T-helper 2 cell treated with Interferon-gamma antibody and Interleukin-4, amounts not matched to agents 100 ng/mL and 5 ng/mL, for 36 hours (primary cell): ENCODE measurements at regions not wholly inside any gene's neighbourhood (a gene's known extent, or its start where the extent isn't known, plus 50 kb on each side); places are given as distances from the start of the nearest gene placed in this dataset.

Source experiments
- intact Hi-C: fragments of 100-400 bp; cut with micrococcal nuclease; formaldehyde crosslinking; loops from one replicate; pipeline ENCODE4 v1.15.1; 2023

DNA sequence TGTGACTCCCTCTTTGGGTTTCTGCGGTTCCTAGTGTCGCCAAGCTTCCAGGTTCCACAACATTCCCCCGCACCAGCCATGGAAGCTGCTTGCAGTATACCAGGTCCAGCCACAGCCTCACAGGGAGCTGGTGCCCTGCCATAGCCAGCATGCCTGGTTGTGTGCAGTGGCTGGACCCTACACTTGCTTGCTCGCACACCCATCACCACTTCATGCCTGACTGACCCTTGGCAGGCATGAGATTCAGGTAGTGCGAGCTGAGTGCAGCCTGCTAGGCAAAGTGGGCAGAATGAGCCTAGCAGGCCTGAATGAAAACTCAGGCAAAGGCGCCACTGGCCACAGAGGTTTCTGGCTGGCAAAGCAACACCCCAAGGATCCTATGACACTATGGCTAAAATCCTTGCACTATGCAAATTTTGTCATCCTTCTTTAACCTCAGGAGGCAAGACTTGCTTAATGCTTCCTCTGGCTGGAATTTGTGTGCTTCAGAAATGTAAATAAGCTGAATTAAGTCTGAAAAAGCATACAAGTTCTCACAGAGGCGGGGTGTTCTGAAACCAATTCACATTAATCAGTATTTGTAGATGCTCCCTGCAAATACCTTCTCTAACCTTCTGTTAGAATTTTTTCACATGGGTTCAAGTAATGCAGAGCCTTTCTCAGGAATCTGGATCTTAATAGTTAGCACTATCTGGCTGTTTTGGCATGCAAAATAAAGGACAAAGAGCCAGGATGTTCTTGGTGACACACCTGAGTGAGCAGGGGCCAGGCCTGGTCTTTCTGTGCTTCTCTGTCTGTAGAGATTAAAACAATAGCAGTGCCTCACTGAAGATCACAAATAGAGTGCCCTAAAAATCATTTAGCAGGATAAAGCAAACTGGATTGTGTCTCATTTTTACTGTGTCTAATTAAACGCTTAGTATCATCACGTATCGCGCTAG is 256.9 kb downstream of the GPATCH2 start:
- intact Hi-C loops, result no loop called here

DNA sequence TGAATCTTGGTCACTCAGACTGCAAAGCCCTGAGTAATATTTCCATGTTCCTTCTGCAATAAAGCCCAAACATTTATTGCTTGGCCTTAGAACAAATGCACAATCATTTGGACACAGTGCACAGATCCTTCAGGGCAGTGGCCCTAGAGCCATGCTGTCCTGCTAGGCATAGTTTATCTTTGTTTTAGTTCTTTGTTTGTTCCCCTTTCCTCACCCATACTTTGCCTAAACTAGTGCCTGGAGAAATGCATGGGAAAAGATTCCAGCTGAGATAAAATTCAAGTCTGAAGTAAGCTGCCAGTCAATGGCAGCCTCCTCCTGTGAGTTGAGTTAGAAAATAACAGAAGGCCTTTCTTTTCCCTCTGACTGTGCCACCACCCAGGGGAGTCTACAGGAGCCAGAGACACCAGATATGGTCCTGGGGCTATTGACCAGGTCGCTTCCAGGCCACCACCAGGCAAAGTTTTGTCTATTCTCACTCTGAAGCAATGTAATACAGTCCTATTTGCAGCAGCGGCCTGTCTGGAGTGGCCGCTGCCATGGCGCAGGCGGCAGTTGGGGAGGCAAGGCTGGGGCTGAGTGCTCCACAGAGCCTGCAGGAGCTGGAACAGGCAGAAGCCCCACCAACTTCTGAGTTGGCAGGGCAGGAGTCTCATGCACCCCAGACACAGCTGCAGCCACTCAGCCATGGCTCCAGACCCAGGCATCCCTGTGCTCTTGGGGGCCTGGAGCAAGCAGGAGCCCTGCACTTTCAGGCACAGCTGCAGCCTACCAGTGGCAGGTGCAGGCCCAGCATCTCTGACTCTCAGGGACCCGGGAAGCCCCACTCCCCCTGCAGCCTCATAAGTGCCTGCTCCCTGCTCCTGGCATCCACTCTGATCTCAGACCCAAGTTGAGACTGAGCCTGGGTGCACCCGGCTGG is 258.6 kb downstream of the GPATCH2 start:
- intact Hi-C loops, result no loop called here

DNA sequence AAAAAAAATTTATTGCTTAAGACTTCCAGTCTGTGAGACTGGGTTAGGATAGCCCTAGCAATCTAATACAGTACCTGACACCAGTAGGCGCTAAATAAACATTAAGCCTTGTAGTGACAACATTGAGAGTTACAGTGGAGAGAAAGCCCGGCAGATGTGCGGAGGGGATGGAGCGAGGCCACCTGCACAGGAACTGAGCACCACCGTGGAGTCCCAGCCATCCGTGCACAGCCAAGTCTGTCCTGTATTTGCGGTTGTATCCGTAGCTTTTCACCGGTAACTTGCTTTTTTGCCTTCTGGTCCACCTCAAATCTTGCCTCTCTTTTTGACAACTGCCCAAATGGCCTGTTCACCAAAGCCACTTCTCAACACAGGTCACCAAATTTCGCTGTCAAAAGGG is 260.1 kb downstream of the GPATCH2 start:
- intact Hi-C loops, result no loop called here

DNA sequence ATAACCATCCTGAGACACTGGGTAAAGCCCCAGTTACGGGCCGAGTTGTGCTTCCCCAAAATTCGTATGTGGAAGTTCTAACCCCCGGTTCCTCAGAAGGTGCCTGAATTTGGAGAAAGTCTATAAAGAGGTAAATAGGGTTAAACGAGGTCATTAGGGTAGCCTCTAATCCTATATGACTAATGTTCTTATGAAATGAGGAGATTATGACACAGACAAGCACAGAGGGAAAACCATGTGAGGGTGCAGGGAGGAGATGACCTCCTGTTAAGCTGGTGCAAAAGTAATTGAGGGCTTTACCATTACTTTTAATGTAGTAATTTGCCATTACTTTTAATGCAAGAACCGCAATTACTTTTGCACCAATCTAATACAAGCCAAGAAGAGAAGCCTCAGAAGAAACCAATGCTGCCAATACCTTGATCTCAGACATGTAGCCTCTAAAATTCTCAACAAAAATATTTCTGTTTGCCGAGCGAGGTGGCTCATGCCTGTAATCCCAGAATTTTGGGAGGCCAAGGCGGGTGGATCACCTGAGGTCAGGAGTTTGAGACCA is 260.8 kb downstream of the GPATCH2 start:
- intact Hi-C loops, result no loop called here

DNA sequence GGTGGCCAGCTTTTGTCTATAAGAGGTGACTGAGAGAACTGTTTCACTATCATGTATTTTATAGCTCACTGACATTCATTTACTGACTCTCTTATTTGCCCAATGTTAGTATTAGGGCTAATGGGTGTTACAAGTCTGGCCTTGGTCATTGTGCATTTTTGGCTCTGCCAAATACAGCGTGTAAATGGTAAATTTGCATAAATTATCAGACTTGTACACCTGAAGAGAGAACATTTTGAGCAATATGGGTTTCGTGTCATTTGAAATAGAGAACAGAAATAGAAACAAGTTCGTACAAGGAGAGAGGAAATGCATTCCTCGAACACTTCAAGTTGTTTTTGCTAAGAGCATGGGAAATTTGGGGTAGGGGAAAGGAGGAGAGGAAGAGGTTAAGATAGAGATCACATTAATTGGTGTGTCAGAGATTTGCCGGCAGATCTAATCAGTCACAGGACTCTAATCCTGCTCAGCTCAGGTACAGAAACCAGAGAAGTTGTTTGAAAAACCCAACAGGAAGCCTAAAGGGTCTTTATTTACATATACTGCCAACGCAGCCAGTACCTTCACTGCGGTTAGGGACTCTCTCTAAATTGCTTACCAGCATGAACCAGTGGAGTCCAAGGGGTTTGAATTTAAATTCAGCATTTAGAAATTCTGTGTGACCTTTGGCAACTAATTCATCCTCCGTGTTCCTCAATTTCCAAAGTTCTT is 261.5 kb downstream of the GPATCH2 start:
- intact Hi-C loops, result no loop called here

DNA sequence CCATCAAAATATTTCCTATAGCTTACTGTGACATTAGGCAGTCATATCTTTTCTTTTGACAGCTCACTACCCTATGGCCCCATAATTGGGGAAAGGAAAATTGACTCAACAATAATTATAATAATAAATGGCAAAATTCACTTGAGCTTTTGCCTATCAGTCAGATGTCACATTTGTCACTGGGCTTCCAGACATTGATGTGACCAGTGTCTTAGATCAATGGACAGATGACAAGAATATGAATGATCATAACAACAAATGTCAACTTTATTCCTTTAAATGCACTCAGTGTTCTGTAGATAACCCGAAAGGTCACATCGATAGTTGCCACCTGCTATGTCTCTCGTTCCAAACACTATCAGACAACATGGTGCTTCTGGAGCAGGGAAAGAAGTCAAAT is 266.7 kb downstream of the GPATCH2 start:
- intact Hi-C loops, result no loop called here

DNA sequence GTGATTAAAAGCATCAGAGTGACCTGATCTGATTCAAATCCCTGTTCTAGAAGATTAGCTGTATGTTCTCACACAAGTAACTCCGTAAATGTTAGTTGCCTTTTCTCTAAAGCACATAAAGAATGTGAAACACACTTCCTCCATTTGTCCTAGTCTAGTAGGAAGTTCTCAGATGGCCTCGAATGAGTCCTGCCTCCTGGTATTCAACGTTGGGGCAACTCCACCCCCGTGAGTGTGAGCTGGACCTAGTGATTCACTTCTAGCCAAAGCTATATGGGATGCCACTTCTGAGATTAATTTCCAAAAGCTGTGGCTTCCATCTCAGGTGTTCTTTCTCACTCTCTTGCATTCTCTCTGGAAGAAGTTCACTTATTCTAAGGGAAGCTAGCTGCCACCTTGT is 267.6 kb downstream of the GPATCH2 start:
- intact Hi-C loops, result no loop called here

DNA sequence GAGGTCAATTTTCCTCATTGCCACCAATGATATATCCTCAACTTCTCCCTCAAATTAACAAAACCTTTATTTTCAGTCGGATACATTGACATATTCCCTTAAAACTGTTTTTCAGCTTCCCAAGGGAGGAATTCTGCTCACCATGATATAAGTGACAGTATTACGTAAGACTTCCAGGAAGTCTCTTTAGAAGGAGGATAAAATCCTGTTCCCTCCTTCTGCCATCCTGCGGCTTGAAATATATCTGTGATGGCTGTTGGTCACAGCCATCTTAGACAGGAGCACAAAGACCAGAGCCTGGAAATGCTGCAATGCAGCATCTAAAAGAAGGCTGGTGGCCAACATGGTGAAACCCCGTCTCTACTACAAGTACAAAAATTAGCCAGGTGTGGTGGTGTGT is 270.4 kb downstream of the GPATCH2 start:
- intact Hi-C loops, result no loop called here

DNA sequence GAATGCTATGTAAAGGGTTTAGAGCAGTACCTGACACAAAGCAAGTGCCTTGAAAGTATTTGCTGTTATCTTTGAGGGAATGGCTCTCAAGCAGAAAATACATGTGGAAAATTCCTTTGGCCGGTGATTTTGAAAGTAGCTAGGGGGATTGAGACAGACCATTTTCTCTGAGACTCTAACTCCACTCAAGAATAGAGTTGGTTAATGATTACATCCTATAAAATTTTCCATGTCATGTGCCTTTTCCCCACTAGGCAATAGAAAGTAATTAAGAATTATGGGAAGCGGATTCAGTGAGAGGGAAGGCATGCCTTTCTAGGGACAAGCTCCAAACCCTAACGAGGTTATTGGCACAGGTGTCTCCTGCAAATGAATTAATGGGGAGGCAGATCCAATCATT is 276.0 kb downstream of the GPATCH2 start:
- intact Hi-C loops, result no loop called here

DNA sequence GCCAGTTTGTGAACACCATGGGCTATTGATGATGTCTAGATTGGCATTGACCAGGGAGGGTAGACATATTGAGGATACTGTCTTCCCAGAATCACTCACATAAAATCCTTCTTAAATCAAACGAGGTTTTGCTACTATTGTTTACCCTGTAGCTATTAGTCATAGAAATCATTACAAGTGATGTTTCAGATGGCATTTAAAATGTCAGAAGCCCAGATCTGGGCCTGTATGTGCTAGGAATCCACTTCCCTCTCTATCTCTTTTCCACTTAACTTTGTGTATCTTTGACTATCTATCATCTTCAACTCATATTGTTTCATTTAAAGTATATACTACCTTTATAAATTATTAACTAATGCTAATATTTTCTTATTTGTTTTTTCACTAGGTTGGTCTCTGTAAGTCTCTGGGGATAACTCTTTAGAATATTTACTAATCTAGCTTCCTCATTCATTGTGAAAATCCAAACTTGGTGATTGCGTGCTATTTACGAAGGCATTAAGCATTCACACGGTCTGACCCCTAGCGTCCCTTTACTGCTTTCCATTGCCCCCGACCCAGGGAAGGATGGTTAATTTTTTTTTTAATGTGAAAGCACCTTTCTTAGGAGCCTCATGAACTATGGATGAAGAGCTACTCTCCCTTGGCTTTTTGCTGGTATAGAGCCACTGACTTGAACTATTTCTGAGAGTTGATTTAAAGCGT is 281.8 kb downstream of the GPATCH2 start:
- intact Hi-C loops, result no loop called here

DNA sequence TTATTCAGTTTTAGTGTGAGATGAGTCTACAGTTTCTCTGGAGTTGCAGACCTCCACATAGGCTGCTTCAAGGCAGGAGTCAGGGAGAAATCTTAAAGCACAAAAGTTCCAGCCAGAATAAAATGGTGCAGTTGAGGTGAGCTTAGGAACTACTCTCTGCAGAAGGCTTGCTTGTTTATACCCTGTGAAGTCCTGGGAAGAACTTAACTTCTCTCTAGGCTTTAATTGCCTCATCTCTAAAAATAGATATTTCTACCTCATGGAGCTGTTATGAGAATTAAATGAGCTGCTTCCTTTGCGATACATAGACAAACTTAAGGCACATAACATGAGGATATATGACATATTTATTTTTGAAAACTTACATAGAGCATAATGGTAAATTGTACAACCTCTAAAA is 286.2 kb downstream of the GPATCH2 start:
- intact Hi-C loops, result no loop called here

DNA sequence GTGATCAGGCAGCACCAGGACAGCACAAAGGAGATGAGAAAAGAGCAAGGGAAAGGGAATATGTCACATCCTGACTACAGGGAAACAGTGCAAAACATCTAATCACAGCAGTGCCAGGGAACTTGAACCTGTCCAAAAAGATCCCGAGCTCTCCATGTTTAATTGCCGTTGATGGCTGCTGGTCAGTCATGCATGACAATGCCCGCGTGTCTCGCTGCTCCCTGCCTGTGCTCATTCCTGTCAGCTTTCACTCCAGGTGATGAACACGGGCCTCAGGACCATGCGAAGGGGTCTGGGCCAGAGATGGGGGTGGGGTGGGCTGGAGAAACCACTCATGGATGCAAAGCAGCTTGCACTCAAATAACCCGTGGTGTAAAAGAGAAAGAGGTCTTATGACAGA is 287.0 kb downstream of the GPATCH2 start:
- intact Hi-C loops, result no loop called here

DNA sequence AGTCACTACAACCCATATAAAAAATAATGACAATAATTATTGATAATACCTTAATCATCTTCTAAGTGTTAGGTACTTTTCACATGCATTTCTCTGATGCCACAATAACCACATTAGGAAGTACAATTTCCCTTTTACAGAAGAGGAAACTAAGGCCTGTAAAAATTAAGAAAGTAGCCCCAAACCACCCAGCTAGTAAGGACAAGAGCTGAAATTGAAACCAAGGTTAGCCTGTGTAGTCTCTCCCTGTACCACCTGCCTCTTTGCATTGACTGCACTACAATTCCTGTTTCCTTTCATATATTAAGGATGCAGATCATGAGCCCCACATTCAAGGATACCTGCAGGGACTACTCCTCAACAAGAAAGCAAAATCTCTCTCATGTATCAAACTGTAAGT is 288.8 kb downstream of the GPATCH2 start:
- intact Hi-C loops, result no loop called here

DNA sequence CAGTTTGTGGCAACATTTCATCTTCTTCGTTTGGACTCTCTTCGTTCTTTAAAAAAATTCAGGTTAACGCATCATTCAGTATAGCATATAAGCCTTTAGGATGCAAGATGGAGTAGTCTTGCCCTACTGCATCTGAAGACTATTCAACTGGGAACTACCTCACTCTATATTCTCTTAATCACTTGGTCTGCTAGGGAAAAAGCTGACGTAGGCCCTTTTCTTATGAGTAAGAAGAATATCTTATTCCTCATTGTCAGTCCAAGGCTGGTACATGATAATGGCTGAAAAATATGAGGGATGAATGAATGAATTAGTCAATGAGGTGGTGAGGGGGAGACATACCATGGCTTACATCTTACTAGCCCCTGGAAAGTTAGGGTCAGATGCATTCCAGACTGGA is 294.2 kb downstream of the GPATCH2 start:
- intact Hi-C loops, result no loop called here

DNA sequence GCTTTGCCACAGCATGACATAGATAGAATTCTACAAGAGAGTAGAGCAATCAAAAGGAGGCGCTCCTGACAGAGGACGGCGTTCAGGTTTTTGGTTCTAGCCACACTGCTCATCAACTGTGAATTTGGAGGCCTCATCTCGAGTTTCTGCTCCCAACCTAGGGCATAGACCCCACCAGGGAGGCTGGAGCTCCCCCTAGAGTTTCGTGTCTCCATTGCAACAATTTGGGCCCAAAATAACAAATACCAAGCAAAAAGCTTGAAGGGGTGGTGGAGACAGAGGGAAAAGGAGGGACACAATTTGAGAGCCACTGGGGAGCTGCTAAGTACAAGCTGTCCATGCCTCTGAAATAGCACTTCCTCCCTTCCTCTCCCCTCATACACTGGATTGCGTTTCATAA is 297.0 kb downstream of the GPATCH2 start:
- intact Hi-C loops, result no loop called here

DNA sequence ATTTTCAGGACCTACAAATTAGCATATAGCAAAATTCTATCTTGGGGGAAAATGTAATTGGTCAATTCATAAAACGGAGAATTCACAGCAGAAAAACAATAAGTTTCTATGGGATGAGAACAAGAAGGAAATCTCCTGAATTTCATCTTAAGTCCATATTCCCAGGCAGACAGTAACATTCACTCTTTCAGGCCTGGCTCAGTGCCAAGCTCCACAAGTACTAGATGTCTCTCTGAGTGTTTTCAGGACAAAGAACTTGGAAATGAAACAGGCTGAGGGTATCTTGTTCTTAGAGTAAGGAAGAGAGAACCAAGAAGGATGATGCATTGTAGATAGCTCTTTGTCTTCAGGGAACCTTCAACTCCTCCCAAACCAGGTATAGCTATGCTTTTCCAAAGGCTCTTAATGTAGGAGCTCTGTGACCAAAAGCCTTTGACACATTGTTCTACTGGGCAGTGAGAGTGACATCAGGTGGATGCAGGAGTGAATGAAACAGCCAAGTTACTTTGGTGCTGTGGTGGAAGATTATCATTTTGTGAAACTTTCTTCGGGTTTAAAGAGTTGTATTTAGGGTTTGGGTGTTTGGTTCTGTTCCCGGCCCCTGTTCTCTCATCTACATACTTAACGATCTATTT is 298.3 kb downstream of the GPATCH2 start:
- intact Hi-C loops, result no loop called here

DNA sequence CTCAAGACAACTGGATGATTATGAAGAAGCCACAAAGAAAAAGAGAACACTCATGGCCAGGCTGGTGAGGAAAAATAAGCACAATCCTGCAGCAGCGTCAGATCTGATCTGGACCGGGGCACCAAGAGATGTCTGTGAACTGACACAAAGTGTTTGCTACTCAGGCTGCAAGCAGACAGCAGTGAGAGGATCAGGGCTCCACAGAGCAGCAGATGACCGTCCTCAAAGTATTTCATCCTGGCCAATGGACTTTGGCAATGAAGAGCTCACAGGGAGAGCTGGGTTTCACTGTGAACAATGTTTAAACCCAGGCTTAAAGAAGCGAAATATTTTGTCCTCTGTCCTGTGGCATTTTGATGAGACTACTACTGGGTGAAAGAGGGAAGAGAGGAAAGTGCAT is 299.2 kb downstream of the GPATCH2 start:
- intact Hi-C loops, result no loop called here

DNA sequence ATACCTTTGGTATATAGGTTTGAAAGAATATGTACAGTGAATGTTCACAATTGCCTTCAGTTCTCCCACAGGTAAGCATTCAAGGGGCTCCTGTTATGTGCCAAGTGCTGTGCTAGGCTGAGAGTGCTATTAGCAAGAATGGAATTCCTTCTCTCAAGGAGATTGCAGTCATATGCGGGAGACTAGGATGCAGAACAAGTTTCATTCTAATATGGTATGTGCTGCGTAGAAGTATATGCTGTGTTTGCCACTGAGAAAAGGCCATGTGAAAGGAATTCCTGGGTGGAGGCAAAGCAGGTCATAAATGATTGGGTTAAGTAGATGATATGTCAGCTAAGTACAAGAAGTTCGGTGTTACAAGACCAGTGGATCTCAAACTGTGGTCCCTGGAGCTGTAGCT is 303.0 kb downstream of the GPATCH2 start:
- intact Hi-C loops, result no loop called here

DNA sequence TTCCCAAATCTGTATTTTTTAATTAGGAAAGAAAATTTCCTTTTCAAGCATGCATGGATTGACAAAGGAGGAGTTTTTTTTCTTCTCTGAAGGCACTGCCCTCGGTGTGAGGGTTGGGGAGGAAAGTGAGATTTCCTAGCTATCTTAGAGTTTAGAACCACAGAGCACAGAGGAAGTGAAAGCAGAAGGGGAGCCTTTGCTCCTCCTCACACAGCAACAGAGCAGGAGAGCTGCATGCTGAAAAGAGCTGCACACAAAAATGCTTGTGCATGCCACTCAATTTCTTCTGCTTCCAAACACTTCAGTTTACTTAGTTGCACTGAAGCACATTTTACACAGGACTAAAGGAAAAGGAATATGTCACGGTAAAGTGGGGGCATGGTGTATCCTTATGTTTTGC is 308.1 kb downstream of the GPATCH2 start:
- intact Hi-C loops, result no loop called here

DNA sequence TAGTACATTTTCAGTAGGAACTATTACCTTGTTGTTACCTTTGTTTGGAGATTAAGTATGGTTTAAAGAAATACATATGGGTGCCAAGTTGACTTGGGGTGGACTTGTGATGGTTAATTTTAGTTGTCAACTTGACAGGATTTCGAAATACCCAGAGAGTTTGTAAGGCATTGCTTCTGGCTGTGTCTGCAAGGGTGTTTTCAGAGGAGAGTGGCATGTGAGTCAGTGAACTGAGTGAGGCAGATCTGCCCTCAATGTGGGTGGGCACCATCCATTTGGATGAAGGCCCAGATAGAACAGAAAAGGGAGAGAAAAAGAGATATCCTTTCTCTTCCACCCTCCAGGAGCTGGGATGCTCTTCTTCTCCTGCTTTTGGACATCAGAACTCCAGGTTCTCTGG is 315.5 kb downstream of the GPATCH2 start:
- intact Hi-C loops, result no loop called here
